SU-DHL-6 (cell line): ENCODE measurements at regions not wholly inside any gene's neighbourhood (a gene's known extent, or its start where the extent isn't known, plus 50 kb on each side); places are given as distances from the start of the nearest gene placed in this dataset.

Experiments
- H2AFZ ChIP-seq: fragments of 200-600 bp; sonication (generic); 2 replicates; pipeline ENCODE4 v1.6.1; 2014; ENCODE audit warnings: low read depth, mild to moderate bottlenecking, moderate library complexity, mixed read lengths, antibody characterized with exemption, low read length; ENCODE audit not compliant: severe bottlenecking
- H3F3A ChIP-seq: fragments of 200-600 bp; shearing (Covaris generic); 2 replicates; pipeline ENCODE4 v1.6.0; 2016; ENCODE audit warnings: antibody characterized with exemption, mild to moderate bottlenecking; ENCODE audit not compliant: insufficient read depth
- H3K27ac ChIP-seq: fragments of 200-600 bp; sonication (generic); 2 replicates; pipeline ENCODE4 v1.5.1; 2016; ENCODE audit warnings: low read depth, mild to moderate bottlenecking, low read length, moderate library complexity, mixed read lengths
- H3K27me3 ChIP-seq: fragments of 200-600 bp; sonication (generic), shearing (Covaris generic); 2 replicates; pipeline ENCODE4 v1.6.0; 2014; ENCODE audit warnings: mild to moderate bottlenecking, low read length
- H3K36me3 ChIP-seq: fragments of 200-600 bp; sonication (generic); 2 replicates; pipeline ENCODE4 v1.6.1; 2014; ENCODE audit warnings: mild to moderate bottlenecking, low read length, mixed read lengths
- H3K4me2 ChIP-seq: fragments of 300-600, 200-600 bp; shearing (Covaris generic), sonication (generic); 2 replicates; pipeline ENCODE4 v1.6.0; 2014; ENCODE audit warnings: low read length, low read depth, mild to moderate bottlenecking; ENCODE audit not compliant: poor library complexity, severe bottlenecking
- H3K4me3 ChIP-seq: fragments of 200-600 bp; sonication (generic); 2 replicates; pipeline ENCODE4 v1.5.1; 2014; ENCODE audit warnings: antibody characterized with exemption, low read length, mild to moderate bottlenecking, mixed read lengths; ENCODE audit not compliant: insufficient read depth, poor library complexity, severe bottlenecking
- H3K79me2 ChIP-seq: fragments of 200-600 bp; sonication (generic); 2 replicates; pipeline ENCODE4 v1.6.1; 2014; ENCODE audit warnings: mild to moderate bottlenecking, low read length, moderate library complexity; ENCODE audit not compliant: insufficient read depth
- H3K9ac ChIP-seq: fragments of 200-600 bp; sonication (generic); 2 replicates; pipeline ENCODE4 v1.7.0; 2014; ENCODE audit warnings: mild to moderate bottlenecking, low read length
- H3K9me2 ChIP-seq: fragments of 200-600 bp; sonication (generic); replicated peaks from 2 replicates; pipeline ENCODE4 v1.6.1; 2014; ENCODE audit warnings: low read length; ENCODE audit not compliant: insufficient read depth
- H3K9me3 ChIP-seq: fragments of 200-600 bp; sonication (generic); 2 replicates; pipeline ENCODE4 v1.6.1; 2014; ENCODE audit warnings: low read length, mixed read lengths; ENCODE audit not compliant: insufficient read depth
- H4K20me1 ChIP-seq: fragments of 200-600 bp; sonication (generic); 2 replicates; pipeline ENCODE4 v1.6.1; 2014; ENCODE audit warnings: low read depth, mild to moderate bottlenecking, antibody characterized with exemption, low read length, moderate library complexity, mixed read lengths
- CTCF ChIP-seq: fragments of 200-600 bp; sonication (generic); IDR thresholded peaks from one replicate; pipeline ENCODE4 v1.5.1; 2017; ENCODE audit warnings: antibody characterized with exemption, mild to moderate bottlenecking, low read length, moderate library complexity; ENCODE audit not compliant: insufficient read depth, poor library complexity, severe bottlenecking
- EZH2phosphoT487 ChIP-seq: fragments of 200-600 bp; sonication (generic), shearing (Covaris generic); conservative IDR thresholded peaks from 2 replicates; pipeline ENCODE4 v1.6.1; 2018; ENCODE audit warnings: mild to moderate bottlenecking, antibody characterized with exemption, low read length, moderate library complexity, mixed read lengths

- no peak for TF ChIP-seq CTCF
- no peak for TF ChIP-seq EZH2phosphoT487
- Histone ChIP-seq H3K27ac (no peak overlapping the region), H3K79me2 (no peaks in the 10 kb centered on the region), H3K4me3 (no peak overlapping the region), H3K36me3 (no peaks in the 10 kb centered on the region), H3K9me3 (no peaks in the 10 kb centered on the region), H2AFZ (no peak overlapping the region), H3K9me2 (no peaks in the 10 kb centered on the region), H4K20me1 (no peaks in the 10 kb centered on the region), H3K27me3 (no peaks in the 10 kb centered on the region), H3F3A (no peaks in the 10 kb centered on the region), H3K9ac (no peak overlapping the region), H3K4me2 (no peak overlapping the region)
Measured at GRCh38 chr10:27426948-27427467, 77.1 kb upstream of the RAB18 start.

GRCh38 chr10:27413831-27414348 is 90.2 kb upstream of the RAB18 start:
- Histone ChIP-seq H3K9ac (no peak overlapping the region), H3K4me2 (no peak overlapping the region), H3K79me2 (no peaks in the 10 kb centered on the region), H3K27me3 (no peaks in the 10 kb centered on the region), H3K36me3 (no peaks in the 10 kb centered on the region), H4K20me1 (no peaks in the 10 kb centered on the region), H3K27ac (no peak overlapping the region), H2AFZ (no peak overlapping the region), H3K9me3 (no peaks in the 10 kb centered on the region), H3F3A (no peaks in the 10 kb centered on the region), H3K9me2 (no peaks in the 10 kb centered on the region), H3K4me3 (no peak overlapping the region)
- TF ChIP-seq CTCF (no peak), EZH2phosphoT487 (no peak)

- no peaks in the 10 kb centered on the region for H3K9me3 ChIP-seq
- no peak overlapping the region for H3K27ac ChIP-seq
- H3K27me3 ChIP-seq: no peaks in the 10 kb centered on the region
- no peaks in the 10 kb centered on the region for H3K9me2 ChIP-seq
- no peaks in the 10 kb centered on the region for H4K20me1 ChIP-seq
- no peak overlapping the region for H3K4me3 ChIP-seq
- no peaks in the 10 kb centered on the region for H3F3A ChIP-seq
- H2AFZ ChIP-seq: no peak overlapping the region
- no peak overlapping the region for H3K4me2 ChIP-seq
- H3K9ac ChIP-seq: no peak overlapping the region
- H3K79me2 ChIP-seq: no peaks in the 10 kb centered on the region
- H3K36me3 ChIP-seq: no peaks in the 10 kb centered on the region
- TF ChIP-seq CTCF (no peak), EZH2phosphoT487 (no peak)
Measured at GRCh38 chr10:27413387-27413786, 90.7 kb upstream of the RAB18 start.
